ENCODE measurements at regions not wholly inside any gene's neighbourhood (a gene's known extent, or its start where the extent isn't known, plus 50 kb on each side); places are given as distances from the start of the nearest gene placed in this dataset.

GRCh38 chr2:59391896-59392295 lies 1150.8 kb upstream of the FANCL start:
- in situ Hi-C loops (cut with HindIII; ENCODE audit: low pct_unique_long_range_greater_than_20kb, low sequenced_read_pairs) = no loop called here
- ChIA-PET POLR2A (no interaction called here), CTCF (no interaction called here)
- TF ChIP-seq SIN3A (IDR thresholded peaks at IDR 0.05; ENCODE audit: borderline replicate concordance, insufficient read depth, low read depth, low read length) (no peak), POLR2AphosphoS5 (IDR thresholded peaks at IDR 0.05; ENCODE audit: low read depth, low read length) (no peak), CTCF (IDR thresholded peaks at IDR 0.05) (no peak), REST (IDR thresholded peaks at IDR 0.05; ENCODE audit: insufficient read depth in 1 of 2, low read depth in 2 of 2, low read length in 1 of 2) (no peak), TCF7L2 (IDR thresholded peaks at IDR 0.05; ENCODE audit: low read depth, low read length) (no peak)
- no peak overlapping the region for H3K4me3 ChIP-seq (ENCODE audit: low read depth in 2 of 2, low read length in 2 of 2)
- intact Hi-C loops (cut with micrococcal nuclease; ENCODE audit: unreplicated experiment) = no loop called here
- H3K36me3 ChIP-seq (ENCODE audit: control insufficient read depth, insufficient read depth, low read length) = no peaks in the 10 kb centered on the region
- DNase-seq (ENCODE audit: low read depth, low spot score) (no peak), ATAC-seq (no peak)
- H3K27ac ChIP-seq (ENCODE audit: low read length) = no peak overlapping the region
- no peaks in the 10 kb centered on the region for H3K27me3 ChIP-seq (ENCODE audit: control insufficient read depth, insufficient read depth, low read length)
- no peaks in the 10 kb centered on the region for H3K4me1 ChIP-seq (ENCODE audit: control insufficient read depth, insufficient read depth, low read length)
- H3K9me3 ChIP-seq (ENCODE audit: control insufficient read depth, insufficient read depth, low read depth, low read length) = no peaks in the 10 kb centered on the region
- no TSS peak for BruUV-seq (replicated peaks)

GRCh38 chr2:59390581-59390980 lies 1149.5 kb upstream of the FANCL start:
- no TSS peak for BruUV-seq (replicated peaks)
- no peak for TF ChIP-seq CTCF (IDR thresholded peaks at IDR 0.05)
- no peak for TF ChIP-seq REST (IDR thresholded peaks at IDR 0.05; ENCODE audit: insufficient read depth in 1 of 2, low read depth in 2 of 2, low read length in 1 of 2)
- no peak for TF ChIP-seq SIN3A (IDR thresholded peaks at IDR 0.05; ENCODE audit: borderline replicate concordance, insufficient read depth, low read depth, low read length)
- TF ChIP-seq POLR2AphosphoS5 (IDR thresholded peaks at IDR 0.05; ENCODE audit: low read depth, low read length) = no peak
- no peak for TF ChIP-seq TCF7L2 (IDR thresholded peaks at IDR 0.05; ENCODE audit: low read depth, low read length)
- Histone ChIP-seq H3K27me3 (ENCODE audit: control insufficient read depth, insufficient read depth, low read length) (no peaks in the 10 kb centered on the region), H3K4me3 (ENCODE audit: low read depth in 2 of 2, low read length in 2 of 2) (no peak overlapping the region), H3K4me1 (ENCODE audit: control insufficient read depth, insufficient read depth, low read length) (no peaks in the 10 kb centered on the region), H3K27ac (ENCODE audit: low read length) (no peak overlapping the region), H3K9me3 (ENCODE audit: control insufficient read depth, insufficient read depth, low read depth, low read length) (no peaks in the 10 kb centered on the region), H3K36me3 (ENCODE audit: control insufficient read depth, insufficient read depth, low read length) (no peaks in the 10 kb centered on the region)
- in situ Hi-C loops (cut with HindIII; ENCODE audit: low pct_unique_long_range_greater_than_20kb, low sequenced_read_pairs) = no loop called here
- no peak for ATAC-seq
- ChIA-PET POLR2A (no interaction called here), CTCF (no interaction called here)
- DNase-seq (ENCODE audit: low read depth, low spot score) = no peak
- intact Hi-C loops (cut with micrococcal nuclease; ENCODE audit: unreplicated experiment) = no loop called here
